GM18873 (cell line): ENCODE measurements at regions not wholly inside any gene's neighbourhood (a gene's known extent, or its start where the extent isn't known, plus 50 kb on each side); places are given as distances from the start of the nearest gene placed in this dataset.
A peak's percentile ranks its signal among the peaks of the same experiment; 100 is the strongest.

Experiments used
- ATAC-seq: cut with Tn5 transposase; IDR thresholded peaks from one replicate; pipeline ENCODE4 v1.9.1; 2021; ENCODE audit warnings: mild to moderate bottlenecking, moderate library complexity, moderate number of reproducible peaks; ENCODE audit not compliant: unreplicated experiment, low FRiP score

DNA sequence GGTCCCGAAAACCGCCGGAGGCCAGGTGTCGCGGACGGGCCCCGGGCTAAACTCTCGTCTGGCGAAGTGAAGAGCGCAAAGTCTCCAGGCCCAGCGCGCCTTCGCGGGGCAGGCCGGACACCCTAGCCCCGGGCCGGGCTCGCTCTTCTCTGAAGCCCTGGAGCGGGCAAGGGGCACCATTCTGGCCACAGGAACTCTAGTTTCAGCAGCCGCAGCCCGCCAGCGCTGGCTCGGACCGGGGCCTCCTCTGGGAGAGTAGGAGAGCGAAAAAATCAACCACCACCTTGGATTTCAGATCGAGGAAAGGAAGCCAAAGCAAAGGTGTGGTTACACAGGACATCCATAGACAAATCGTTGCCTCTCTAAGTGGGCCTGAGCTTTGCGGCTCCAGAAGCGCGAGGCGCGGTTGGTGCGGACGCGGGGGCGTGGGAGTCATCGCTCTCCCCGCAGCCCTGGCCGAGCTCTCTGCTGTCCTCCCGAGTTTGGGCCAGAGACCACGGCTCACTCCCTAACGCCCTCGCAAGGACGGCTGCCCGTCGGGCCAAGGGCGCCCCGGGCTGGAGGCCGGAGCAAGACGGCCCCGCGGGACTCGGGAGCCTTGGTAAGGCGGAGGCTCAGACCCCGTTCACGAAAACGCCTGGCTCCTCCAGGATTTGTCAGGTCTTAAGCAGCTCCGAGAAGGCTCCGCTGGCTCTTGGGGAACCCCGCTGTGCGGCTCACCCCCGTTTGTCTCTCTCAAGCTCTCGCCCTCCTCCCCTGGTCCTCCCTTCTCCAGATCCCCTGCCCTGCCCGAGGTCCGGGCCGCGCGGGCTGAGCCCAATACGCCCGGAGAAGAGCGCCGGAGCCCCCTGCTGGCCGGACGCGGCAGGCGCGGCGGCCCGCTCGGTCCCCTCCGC is 132.9 kb upstream of the DPYD start:
- peak; percentile 79 for ATAC-seq

GRCh38 chr1:98051065-98051675 is 130.3 kb upstream of the DPYD start:
- no peak for ATAC-seq

- ATAC-seq: no peak
These were observed 128.7 kb upstream of the DPYD start for GRCh38 chr1:98049370-98050135.

- ATAC-seq: no peak
These were observed 128.0 kb upstream of the DPYD start for GRCh38 chr1:98048751-98049325.

DNA sequence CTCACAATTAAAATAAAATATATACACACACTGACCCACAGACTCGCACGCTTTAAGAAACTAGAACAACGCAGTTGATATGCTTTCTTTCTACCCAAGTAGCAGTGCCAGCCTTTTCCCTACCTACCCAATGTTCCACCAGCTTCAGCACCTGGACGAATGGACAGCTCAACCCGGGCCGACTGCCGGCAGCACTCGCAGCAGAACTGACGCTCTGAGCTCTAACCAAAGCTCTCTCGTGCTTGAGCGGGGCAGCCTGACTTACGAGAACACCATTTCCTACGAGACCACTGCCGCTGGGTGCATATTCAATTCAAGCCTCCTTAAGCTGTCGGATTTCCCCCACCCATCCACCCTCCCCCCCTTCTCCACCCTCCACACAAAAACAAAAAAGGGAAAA is 127.4 kb upstream of the DPYD start:
- peak; percentile 58 for ATAC-seq

DNA sequence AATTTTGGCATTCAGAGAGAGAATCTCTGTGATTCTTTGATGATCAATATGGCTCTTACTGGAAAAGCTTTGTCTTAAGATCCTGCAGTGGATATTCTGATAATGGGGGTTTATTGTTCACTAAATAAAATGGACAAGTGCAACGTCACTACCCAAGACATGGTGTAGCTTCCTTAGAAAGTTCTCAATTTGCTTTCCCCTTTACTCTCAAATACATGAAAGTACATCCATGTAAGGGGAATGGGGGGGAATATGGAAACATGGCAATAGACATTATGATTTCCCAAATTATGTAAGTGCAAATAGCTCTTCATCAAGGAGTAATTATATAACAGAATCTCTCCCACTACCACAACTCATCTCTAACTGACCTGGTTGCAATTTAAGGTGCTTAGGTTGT is 126.3 kb upstream of the DPYD start:
- ATAC-seq: no peak

DNA sequence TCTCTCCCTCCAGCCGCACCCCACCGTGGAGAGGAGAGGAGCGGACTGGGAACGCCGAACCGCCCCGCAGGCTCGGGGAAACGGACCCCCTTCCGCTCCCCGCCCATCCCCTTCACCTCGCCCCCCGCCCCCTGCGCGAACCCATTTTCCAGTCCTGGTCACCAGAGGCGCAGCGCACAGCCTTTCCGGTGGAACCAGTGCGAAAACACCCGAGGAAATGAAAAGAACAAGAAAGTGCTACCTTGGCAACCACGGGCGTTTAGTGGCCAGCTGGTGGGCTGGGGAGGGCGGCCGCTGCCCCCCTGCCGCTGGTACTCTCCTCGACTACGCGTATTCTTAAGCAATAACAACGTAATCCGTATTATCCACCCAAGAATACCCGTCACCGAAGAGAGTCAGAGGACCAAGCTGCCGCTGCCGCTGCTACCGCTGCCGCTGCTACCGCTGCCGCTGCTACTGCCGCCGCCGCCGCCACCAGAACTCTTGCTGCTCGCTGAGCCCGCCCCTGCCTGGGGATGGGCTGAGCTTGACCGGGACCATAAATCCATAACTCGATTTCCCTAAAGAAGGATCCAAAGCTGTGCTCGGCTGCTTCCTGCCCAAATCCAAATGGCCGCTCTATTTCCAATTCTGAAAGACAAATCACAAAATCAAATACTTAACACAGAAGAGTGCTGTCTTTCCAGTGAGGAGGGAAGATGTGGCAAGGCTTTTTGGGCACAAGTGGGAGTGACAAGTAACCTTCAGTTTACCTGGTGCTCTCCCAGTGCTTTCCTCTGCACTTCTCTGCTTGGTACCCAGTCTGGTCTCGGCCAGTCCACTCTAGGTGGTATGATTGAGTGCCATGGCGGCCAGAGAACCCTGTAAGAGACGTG is 125.2 kb upstream of the DPYD start:
- no peak for ATAC-seq

GRCh38 chr1:98045211-98045766 is 124.5 kb upstream of the DPYD start:
- ATAC-seq: no peak

GRCh38 chr1:98044766-98045165 is 123.9 kb upstream of the DPYD start:
- no peak for ATAC-seq

DNA sequence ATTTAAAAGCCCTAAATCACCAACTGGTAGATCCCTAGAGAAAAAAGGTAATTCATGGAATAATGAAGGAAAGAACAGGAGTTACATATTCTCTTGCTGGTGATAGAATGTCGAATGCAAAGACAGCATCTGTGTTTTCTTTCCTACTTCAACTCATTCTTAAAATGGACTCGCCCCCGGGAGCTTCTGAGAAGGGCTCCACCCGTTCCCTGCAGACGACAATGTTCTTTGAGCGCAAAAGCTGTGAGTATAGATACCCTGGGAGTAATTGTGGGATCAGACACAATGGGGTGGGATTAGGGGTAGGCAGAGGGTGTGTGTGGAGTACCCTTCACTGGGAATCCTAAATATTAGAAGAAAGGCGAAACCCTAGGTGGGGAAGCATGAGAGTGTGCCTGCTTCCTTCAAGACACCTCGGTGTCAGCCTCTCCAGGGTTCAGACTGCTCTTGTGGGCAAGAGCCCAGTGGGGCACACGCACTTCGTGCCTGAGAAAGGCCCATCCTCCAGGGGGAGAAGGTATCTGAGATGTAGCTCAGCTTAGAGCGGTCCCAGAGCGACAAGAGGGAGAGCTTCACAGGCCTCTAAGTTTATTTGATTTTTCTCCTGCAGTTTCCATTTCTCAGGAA is 123.3 kb upstream of the DPYD start:
- no peak for ATAC-seq

- ATAC-seq: no peak
These were observed 114.8 kb upstream of the DPYD start for GRCh38 chr1:98035602-98036002.

DNA sequence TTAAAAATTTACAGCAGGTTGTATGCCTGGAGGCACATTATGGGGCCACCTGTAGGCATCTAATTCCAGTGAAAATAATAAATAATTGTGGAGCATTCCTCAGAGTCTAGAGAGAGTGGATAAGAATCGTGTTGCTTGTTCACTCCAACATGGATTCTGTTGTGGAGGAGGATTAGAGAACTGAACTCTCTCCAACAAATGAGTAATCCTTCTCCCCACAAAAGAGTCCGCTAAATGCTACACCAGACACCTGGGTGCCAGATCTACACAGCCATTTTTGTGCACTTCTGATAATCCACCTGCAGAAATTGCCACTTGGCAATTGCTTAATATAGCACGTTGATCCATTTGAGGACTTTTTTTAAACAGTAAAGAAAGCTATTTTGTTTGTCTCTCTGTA is 113.7 kb upstream of the DPYD start:
- no peak for ATAC-seq

DNA sequence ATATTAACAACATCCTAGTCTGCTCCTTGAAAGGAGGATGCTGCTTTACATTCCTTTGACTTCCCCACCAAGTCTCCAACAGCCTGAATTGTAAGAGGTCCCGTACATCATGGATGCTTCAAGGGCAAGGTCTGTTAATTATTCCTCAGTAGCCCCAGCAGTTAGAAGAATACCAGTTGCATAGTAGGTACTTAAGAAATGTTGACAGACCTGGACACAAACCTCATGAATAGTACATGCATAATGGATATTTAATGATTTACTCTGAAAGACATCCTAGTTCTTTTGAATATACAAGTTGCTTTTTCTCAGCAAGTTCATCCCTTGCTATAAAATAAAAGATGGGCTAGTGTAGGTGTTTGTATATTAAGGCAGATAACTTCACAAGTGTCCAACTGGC is 112.1 kb upstream of the DPYD start:
- ATAC-seq: no peak

GRCh38 chr1:98030976-98031375 is 110.1 kb upstream of the DPYD start:
- ATAC-seq: no peak

DNA sequence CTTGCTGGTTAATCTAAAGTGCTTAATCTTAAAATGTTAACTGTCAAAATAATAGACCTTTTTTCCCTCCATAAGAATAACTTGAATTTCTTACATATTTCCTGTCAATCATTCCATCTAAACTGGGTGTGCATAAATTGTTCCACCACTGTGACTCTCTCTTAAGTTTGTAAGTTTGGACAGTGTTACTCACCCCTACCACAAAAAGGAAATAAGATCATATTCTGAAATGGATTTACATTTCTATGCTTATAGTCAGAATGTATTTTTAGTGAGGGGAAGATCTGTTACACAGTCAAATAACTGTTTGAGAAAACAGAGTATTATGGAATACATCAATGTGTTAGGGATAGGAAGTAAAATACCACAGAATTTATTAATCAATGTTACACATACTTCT is 109.6 kb upstream of the DPYD start:
- ATAC-seq: no peak

DNA sequence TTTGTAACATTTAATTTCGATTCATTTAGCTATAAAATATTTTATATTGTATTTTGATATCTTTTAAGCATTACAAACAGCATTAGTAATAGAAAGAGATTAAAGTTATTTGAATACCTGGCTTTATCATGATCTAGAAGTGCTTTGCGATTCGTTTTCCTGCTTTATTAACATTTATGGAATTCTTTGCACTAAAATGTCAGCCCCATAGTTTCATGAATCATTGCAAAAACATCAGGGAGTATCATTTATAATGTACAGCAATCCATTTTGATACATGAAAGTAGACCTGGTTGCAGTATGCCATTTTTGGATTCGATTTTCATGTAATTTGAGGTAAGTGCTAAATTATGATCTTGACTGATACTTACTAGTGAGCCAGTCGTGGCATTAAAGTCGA is 108.0 kb upstream of the DPYD start:
- ATAC-seq: no peak

DNA sequence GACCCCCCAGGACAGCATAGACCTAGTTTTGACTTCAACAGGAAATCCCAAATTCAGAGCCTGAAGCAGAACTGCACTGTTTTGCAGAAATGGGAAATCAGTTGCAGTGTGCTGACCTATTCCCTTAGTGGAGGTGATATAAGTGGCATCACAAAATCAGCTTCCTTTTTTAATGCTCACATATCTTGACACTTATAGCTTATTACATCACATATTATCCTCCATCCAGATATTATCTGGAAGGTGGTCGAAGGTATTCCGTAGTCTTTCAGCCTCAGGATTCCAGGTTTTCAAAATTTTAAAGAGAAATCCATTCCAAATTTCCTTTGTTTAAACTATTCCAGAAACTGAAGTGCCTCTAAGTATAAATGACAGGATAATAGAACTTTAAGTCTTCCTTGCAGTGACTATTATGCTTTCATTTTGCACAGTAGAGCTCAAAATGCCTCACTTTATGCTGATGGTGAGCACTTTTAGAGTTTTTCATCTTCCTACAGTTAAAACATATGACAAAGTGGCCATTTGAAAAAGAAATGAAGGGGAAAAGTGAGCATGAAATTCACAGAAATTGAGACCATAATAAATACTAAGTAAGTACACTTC is 106.4 kb upstream of the DPYD start:
- no peak for ATAC-seq

DNA sequence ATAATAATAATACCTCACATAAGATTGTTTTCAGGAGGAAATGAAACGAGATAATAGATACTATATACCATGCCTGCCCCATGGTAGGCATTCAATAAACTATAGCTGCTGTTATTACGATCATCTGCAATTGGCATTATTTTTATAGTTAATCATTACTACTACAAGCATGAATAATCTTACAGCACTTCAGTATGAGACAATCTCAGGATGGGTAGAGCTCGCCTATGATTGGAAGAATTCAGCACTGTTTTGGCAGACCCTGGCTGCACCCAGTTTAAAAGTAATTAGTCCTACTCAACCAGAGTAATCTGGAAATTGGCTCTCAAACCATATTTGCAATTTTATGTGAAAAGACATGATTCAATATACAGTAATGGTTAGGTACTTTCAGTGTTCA is 105.0 kb upstream of the DPYD start:
- no peak for ATAC-seq

- ATAC-seq: no peak
These were observed 100.3 kb upstream of the DPYD start for GRCh38 chr1:98021126-98021525.
